GM12878 (cell line): ENCODE measurements at regions not wholly inside any gene's neighbourhood (a gene's known extent, or its start where the extent isn't known, plus 50 kb on each side); places are given as distances from the start of the nearest gene placed in this dataset.

Experiments used
- ATAC-seq: fragments of 200-7000 bp; cut with Tn5 transposase; 3 replicates; pipeline ENCODE4 v1.9.1; 2020; ENCODE audit warnings: mild to moderate bottlenecking, moderate library complexity
- BruUV-seq: library from RNA; stranded (reverse); fragments of 400-500 nt; replicated peaks from 2 replicates; lab custom pipeline; 2021; lab: Mats Ljungman, UMichigan
- CTCF ChIA-PET: fragments of 300-600 bp; sonication (Branson Sonifier 250); formaldehyde crosslinking; extraction: SDS; loops from one replicate; lab custom pipeline; 2021; ENCODE audit warnings: inconsistent platforms; lab: Yijun Ruan, JAX
- POLR2A ChIA-PET: fragments of 350-600 bp; formaldehyde crosslinking; extraction: SDS; loops from one replicate; lab custom pipeline; 2021; ENCODE audit warnings: inconsistent platforms; lab: Charles Lee
- RAD21 ChIA-PET: fragments of 300-600 bp; sonication (Branson Sonifier 250); formaldehyde crosslinking; loops from one replicate; lab custom pipeline; 2023; ENCODE audit warnings: antibody characterized with exemption; ENCODE audit not compliant: unreplicated experiment; lab: Charles Lee
- SMC1A ChIA-PET: fragments of 300-600 bp; sonication (Branson Sonifier 250); formaldehyde crosslinking; loops from one replicate; lab custom pipeline; 2023; ENCODE audit not compliant: unreplicated experiment, uncharacterized antibody; lab: Charles Lee
- DNase-seq: peaks from one replicate; pipeline ENCODE4 v3.0.0-alpha.2; 2011; ENCODE audit warnings: low read depth, low spot score
- FAIRE-seq: peaks from 3 replicates; lab custom pipeline; 2011; peaks lifted over from hg19 to GRCh38; lab: Jason Lieb, UNC
- H2AFZ ChIP-seq: 2 replicates; pipeline ENCODE4 v1.6.0; 2011; ENCODE audit warnings: low read depth, low read length, control low read depth; ENCODE audit not compliant: control insufficient read depth
- H3K27ac ChIP-seq: 2 replicates; pipeline ENCODE4 v1.5.1; 2011; ENCODE audit warnings: control low read depth; ENCODE audit not compliant: control insufficient read depth, insufficient read depth
- H3K27me3 ChIP-seq, 2 experiments: replicated peaks in 1 of 2; 2 replicates each; pipeline versions ENCODE4 v1.6.0 to v1.6.1; 2011; ENCODE audit warnings: low read length in 1 of 2; ENCODE audit not compliant: control insufficient read depth in 2 of 2, insufficient read depth in 2 of 2
- H3K36me3 ChIP-seq, 2 experiments: 2 replicates each; pipeline ENCODE4 v1.5.1; 2011; ENCODE audit warnings: low read length in 1 of 2; ENCODE audit not compliant: control insufficient read depth in 2 of 2, insufficient read depth in 2 of 2
- H3K4me1 ChIP-seq: 2 replicates; pipeline ENCODE4 v1.6.1; 2011; ENCODE audit warnings: mild to moderate bottlenecking, low read length, moderate library complexity, mixed read lengths; ENCODE audit not compliant: control insufficient read depth, insufficient read depth
- H3K4me2 ChIP-seq: 2 replicates; pipeline ENCODE4 v1.6.0; 2011; ENCODE audit warnings: control low read depth; ENCODE audit not compliant: control insufficient read depth, insufficient read depth
- H3K4me3 ChIP-seq: fragments of 200-600 bp; sonication (generic); 2 replicates; pipeline ENCODE4 v1.5.1; 2016
- H3K79me2 ChIP-seq: 2 replicates; pipeline ENCODE4 v1.6.0; 2011; ENCODE audit warnings: low read length; ENCODE audit not compliant: control insufficient read depth, insufficient read depth
- H3K9ac ChIP-seq: 2 replicates; pipeline ENCODE4 v1.8.0; 2011; ENCODE audit warnings: low read length, control low read depth, mixed read lengths; ENCODE audit not compliant: control insufficient read depth, insufficient read depth
- H3K9me3 ChIP-seq: replicated peaks from 3 replicates; pipeline ENCODE4 v1.5.1; 2011; ENCODE audit warnings: mild to moderate bottlenecking, low read length; ENCODE audit not compliant: control insufficient read depth, insufficient read depth
- H4K20me1 ChIP-seq: 2 replicates; pipeline ENCODE4 v1.6.0; 2011; ENCODE audit not compliant: control insufficient read depth, insufficient read depth
- BCL3 ChIP-seq: IDR thresholded peaks from 2 replicates; pipeline ENCODE4 v1.6.1; 2011; ENCODE audit warnings: borderline replicate concordance, low read depth, mild to moderate bottlenecking, moderate library complexity, low read length; ENCODE audit not compliant: insufficient read depth, poor library complexity, severe bottlenecking
- CEBPZ ChIP-seq: fragments of 150-350 bp; IDR thresholded peaks from 2 replicates; pipeline ENCODE4 v1.6.1; 2016; ENCODE audit warnings: low read depth, low read length
- CHD1 ChIP-seq: IDR thresholded peaks from 2 replicates; pipeline ENCODE4 v1.6.1; 2012; ENCODE audit warnings: low read depth, low read length, improper control_type of control experiment
- EP300 ChIP-seq, 2 experiments: fragments of 150-350 bp in 1 of 2; IDR thresholded peaks; 2 replicates each; pipeline ENCODE4 v1.6.1; 2011 to 2012; ENCODE audit warnings: low read depth in 2 of 2, low read length in 2 of 2, borderline replicate concordance in 1 of 2, improper control_type of control experiment in 1 of 2, inconsistent platforms in 1 of 2; ENCODE audit not compliant: control insufficient read depth in 1 of 2
- HSF1 ChIP-seq: fragments of 150-350 bp; IDR thresholded peaks from 2 replicates; pipeline ENCODE4 v1.6.1; 2014; ENCODE audit warnings: mild to moderate bottlenecking, low read depth, low read length
- IRF4 ChIP-seq: IDR thresholded peaks from 2 replicates; pipeline ENCODE4 v1.6.1; 2011; ENCODE audit warnings: low read depth, low read length
- NR2F1 ChIP-seq: fragments of 450-650 bp; conservative IDR thresholded peaks from 2 replicates; pipeline ENCODE4 v1.6.1; 2017; ENCODE audit warnings: mild to moderate bottlenecking
- NRF1 ChIP-seq: conservative IDR thresholded peaks from 2 replicates; pipeline ENCODE4 v1.6.1; 2011; ENCODE audit warnings: mild to moderate bottlenecking, low read depth, low read length, improper control_type of control experiment
- PKNOX1 ChIP-seq: fragments of 450-650 bp; IDR thresholded peaks from 2 replicates; pipeline ENCODE4 v1.6.1; 2016; ENCODE audit warnings: mild to moderate bottlenecking
- PML ChIP-seq: IDR thresholded peaks from 2 replicates; pipeline ENCODE4 v1.6.1; 2012; ENCODE audit warnings: low read length, inconsistent platforms
- SRF ChIP-seq, 2 experiments: IDR thresholded peaks; 2 replicates each; pipeline ENCODE4 v1.6.1; 2011; ENCODE audit warnings: low read depth in 2 of 2, low read length in 2 of 2, mild to moderate bottlenecking in 1 of 2, moderate library complexity in 1 of 2
- TAF1 ChIP-seq: IDR thresholded peaks from 2 replicates; pipeline ENCODE4 v1.6.1; 2011; ENCODE audit warnings: mild to moderate bottlenecking, low read depth, low read length, borderline replicate concordance
- TCF12 ChIP-seq: IDR thresholded peaks from 2 replicates; pipeline ENCODE4 v1.6.1; 2011; ENCODE audit warnings: low read depth, mild to moderate bottlenecking, low read length
- ZNF274 ChIP-seq: IDR thresholded peaks from one replicate; pipeline ENCODE4 v1.8.0; 2011; ENCODE audit not compliant: insufficient read length, insufficient read depth
- WGBS: methylation state at CpG from one replicate; pipeline ENCODE4 v1.1.6; 2016; ENCODE audit warnings: low lambda C conversion rate; ENCODE audit not compliant: insufficient replicate concordance, insufficient coverage; ENCODE audit errors: missing lambda C conversion rate; 5-methylcytosine and 5-hydroxymethylcytosine counted together
- in situ Hi-C: fragments of 300-500 bp; cut with MboI; formaldehyde crosslinking; loops from 9 replicates; pipeline ENCODE4 v1.14.3; 2018; ENCODE audit warnings: mixed read lengths
- intact Hi-C: fragments of 100-400 bp; cut with micrococcal nuclease; formaldehyde crosslinking; loops from one replicate; pipeline ENCODE4 v1.14.2; 2022; ENCODE audit not compliant: unreplicated experiment

- TF ChIP-seq TCF12 (0 out of 2 replicates have a peak, but pooled peaks have one; percentile 65), IRF4 (no peak)
- TF ChIP-seq, all 136 proteins: peak for 31
Measured at GRCh38 chr4:53653484-53654053, 62.3 kb upstream of the LNX1 start (continued).

- no peak for ATAC-seq
- no peak for DNase-seq
- ChIA-PET RAD21 (interaction anchor here (1.0 to 8.3 kb wide), 5 partner anchors 8 to 161 kb away, joined by 3 to 145 read pairs (median 20); no protein-coding TSS in a partner anchor), POLR2A (interaction anchor here (1.1 to 4.3 kb wide), 3 partner anchors 10 to 51 kb away, joined by 3 to 25 read pairs (median 19); no protein-coding TSS in a partner anchor), CTCF (interaction anchor here (0.6 to 9.9 kb wide), 8 partner anchors 8 to 334 kb away, joined by 3 to 112 read pairs (median 10); no protein-coding TSS in a partner anchor), SMC1A (interaction anchor here (0.7 to 12.8 kb wide), 11 partner anchors 9 to 219 kb away, joined by 3 to 110 read pairs (median 4); no protein-coding TSS in a partner anchor)
- in situ Hi-C loops: no loop called here
- H3K79me2 ChIP-seq: no peaks in the 10 kb centered on the region
- no peak overlapping the region for H3K27ac ChIP-seq
- intact Hi-C loops: loop anchor here (5.0 kb wide), 2 partner anchors 144 to 151 kb away; no protein-coding TSS in a partner anchor
- FAIRE-seq: no peak
- no TSS peak for BruUV-seq
- no peaks in the 10 kb centered on the region for H3K36me3 ChIP-seq
- H3K27me3 ChIP-seq: no peaks in the 10 kb centered on the region
- no peak overlapping the region for H3K9ac ChIP-seq
- no peaks in the 10 kb centered on the region for H3K9me3 ChIP-seq
- H3K4me1 ChIP-seq: peaks cover 16% of the 10 kb centered on the region
- H3K4me3 ChIP-seq: no peak overlapping the region
- 50% methylated on average over 7 of the region's 7 CpGs for WGBS
- no peak overlapping the region for H3K4me2 ChIP-seq
- H2AFZ ChIP-seq: no peak overlapping the region
- H4K20me1 ChIP-seq: no peaks in the 10 kb centered on the region
- no peak for TF ChIP-seq NR2F1
- TF ChIP-seq PML: no peak
- TF ChIP-seq HSF1: no peak
- TF ChIP-seq ZNF274: no peak
- TF ChIP-seq SRF (IDR thresholded peaks at IDR 0.05; ENCODE audit: low read depth in 2 of 2, low read length in 2 of 2): no peak
- TF ChIP-seq CEBPZ: no peak
- TF ChIP-seq BCL3: no peak
- no peak for TF ChIP-seq PKNOX1
- no peak for TF ChIP-seq NRF1
- no peak for TF ChIP-seq EP300 (IDR thresholded peaks at IDR 0.05; ENCODE audit: borderline replicate concordance in 1 of 2, control insufficient read depth in 1 of 2, low read depth in 2 of 2, low read length in 2 of 2)
- no peak for TF ChIP-seq CHD1
- TF ChIP-seq TAF1: no peak
Measured at GRCh38 chr4:53651156-53651735, 60.0 kb upstream of the LNX1 start.
